IMR-90 (cell line): ENCODE measurements at regions not wholly inside any gene's neighbourhood (a gene's known extent, or its start where the extent isn't known, plus 50 kb on each side); places are given as distances from the start of the nearest gene placed in this dataset.

Experiments
- POLR2A ChIP-seq: IDR thresholded peaks from 2 replicates; pipeline ENCODE4 v1.6.1; 2012; ENCODE audit warnings: mild to moderate bottlenecking, low read depth, low read length
- RAD21 ChIP-seq: IDR thresholded peaks from 2 replicates; pipeline ENCODE4 v1.6.1; 2012; ENCODE audit warnings: low read length, improper control_type of control experiment
- TF ChIP-seq, protein P1 (sequence below): conservative IDR thresholded peaks from 2 replicates; pipeline ENCODE4 v1.5.1; 2012; ENCODE audit warnings: mild to moderate bottlenecking, low read depth, low read length, improper control_type of control experiment

DNA sequence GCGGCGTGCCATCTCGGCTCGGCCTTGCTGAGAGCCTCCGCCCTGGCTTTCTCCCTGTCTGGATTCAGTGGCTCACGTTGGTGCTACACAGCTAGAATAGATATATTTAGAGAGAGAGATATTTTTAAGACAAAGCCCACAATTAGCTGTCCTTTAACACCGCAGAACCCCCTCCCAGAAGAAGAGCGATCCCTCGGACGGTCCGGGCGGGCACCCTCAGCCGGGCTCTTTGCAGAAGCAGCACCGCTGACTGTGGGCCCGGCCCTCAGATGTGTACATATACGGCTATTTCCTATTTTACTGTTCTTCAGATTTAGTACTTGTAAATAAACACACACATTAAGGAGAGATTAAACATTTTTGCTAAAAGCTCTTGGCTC lies 54.1 kb downstream of the PLXNA1 start:
- TF ChIP-seq POLR2A (no peak), RAD21 (no peak)
- TF ChIP-seq, protein P1, sequence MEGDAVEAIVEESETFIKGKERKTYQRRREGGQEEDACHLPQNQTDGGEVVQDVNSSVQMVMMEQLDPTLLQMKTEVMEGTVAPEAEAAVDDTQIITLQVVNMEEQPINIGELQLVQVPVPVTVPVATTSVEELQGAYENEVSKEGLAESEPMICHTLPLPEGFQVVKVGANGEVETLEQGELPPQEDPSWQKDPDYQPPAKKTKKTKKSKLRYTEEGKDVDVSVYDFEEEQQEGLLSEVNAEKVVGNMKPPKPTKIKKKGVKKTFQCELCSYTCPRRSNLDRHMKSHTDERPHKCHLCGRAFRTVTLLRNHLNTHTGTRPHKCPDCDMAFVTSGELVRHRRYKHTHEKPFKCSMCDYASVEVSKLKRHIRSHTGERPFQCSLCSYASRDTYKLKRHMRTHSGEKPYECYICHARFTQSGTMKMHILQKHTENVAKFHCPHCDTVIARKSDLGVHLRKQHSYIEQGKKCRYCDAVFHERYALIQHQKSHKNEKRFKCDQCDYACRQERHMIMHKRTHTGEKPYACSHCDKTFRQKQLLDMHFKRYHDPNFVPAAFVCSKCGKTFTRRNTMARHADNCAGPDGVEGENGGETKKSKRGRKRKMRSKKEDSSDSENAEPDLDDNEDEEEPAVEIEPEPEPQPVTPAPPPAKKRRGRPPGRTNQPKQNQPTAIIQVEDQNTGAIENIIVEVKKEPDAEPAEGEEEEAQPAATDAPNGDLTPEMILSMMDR: no peak
